Fibroblast of peridontal ligament (primary cell): ENCODE measurements at regions not wholly inside any gene's neighbourhood (a gene's known extent, or its start where the extent isn't known, plus 50 kb on each side); places are given as distances from the start of the nearest gene placed in this dataset.

Experiments
- DNase-seq: peaks from one replicate; pipeline ENCODE4 v3.0.0-alpha.2; 2010; ENCODE audit errors: extremely low read depth

GRCh38 chr6:14063756-14064155 is 53.8 kb upstream of the CD83 start:
- DNase-seq: no peak

- DNase-seq: no peak
Observed at GRCh38 chr6:14065350-14065749, 52.2 kb upstream of the CD83 start.

- DNase-seq: peak; percentile 87
Observed at GRCh38 chr6:14066782-14067406, 50.7 kb upstream of the CD83 start.

GRCh38 chr6:14067656-14068055 is 49.9 kb upstream of the CD83 start:
- no peak for DNase-seq
